Activated CD8-positive, alpha-beta memory T cell treated with anti-CD3 and anti-CD28 coated beads, Interleukin-2, amount 50 U/mL, for 48 hours (primary cell): ENCODE measurements at regions not wholly inside any gene's neighbourhood (a gene's known extent, or its start where the extent isn't known, plus 50 kb on each side); places are given as distances from the start of the nearest gene placed in this dataset.

Experiments used
- DNase-seq: peaks from one replicate; pipeline ENCODE4 v3.0.0-alpha.2; 2020

DNA sequence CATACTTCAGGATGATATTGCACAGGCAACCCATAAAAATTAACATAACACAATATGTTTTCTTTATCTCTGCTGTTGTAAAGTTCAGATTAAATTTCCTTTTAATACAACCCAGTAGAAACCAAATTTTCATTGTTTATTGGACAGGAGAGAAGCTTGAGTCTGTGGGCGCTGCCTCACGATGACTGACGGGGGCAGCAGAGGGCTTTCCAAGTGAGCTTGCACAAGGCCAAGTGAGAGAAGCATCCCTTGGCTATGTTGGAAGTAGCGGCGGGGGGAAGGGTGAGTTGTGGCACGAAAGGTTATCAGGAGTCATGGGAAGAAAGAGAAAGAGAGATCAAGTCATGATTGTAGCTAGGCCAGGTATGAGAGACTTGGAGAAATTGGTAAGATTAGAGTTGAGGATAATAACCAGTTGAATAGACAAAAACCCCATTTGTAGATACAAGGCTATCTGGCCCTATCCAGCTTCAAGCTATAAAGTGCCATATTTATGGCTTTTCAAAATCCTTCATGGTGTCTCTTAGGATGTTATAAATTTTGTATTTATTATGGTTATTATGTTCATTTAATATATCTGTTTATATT is 413.7 kb upstream of the FAM98A start:
- DNase-seq: peak; percentile 54

DNA sequence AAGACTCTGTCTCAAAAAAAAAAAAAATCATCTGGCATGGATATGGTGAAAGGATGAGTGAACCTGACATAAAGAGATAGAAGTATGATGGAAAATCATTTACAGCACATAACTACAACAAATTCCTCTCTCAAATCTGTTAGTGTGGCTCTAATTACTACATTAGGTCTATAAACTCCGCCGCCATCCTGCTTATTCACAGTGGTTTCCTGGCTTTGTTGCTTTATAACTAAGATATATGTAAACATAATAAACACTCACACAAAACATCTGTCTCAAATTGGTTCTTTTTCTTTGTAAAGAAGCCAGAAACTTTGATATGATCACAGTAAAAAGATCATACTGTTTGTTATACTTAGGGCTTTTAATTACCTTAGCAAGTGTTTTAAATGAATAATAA is 412.6 kb upstream of the FAM98A start:
- DNase-seq: no peak

GRCh38 chr2:34005901-34006300 is 406.8 kb upstream of the FAM98A start:
- DNase-seq: no peak

DNA sequence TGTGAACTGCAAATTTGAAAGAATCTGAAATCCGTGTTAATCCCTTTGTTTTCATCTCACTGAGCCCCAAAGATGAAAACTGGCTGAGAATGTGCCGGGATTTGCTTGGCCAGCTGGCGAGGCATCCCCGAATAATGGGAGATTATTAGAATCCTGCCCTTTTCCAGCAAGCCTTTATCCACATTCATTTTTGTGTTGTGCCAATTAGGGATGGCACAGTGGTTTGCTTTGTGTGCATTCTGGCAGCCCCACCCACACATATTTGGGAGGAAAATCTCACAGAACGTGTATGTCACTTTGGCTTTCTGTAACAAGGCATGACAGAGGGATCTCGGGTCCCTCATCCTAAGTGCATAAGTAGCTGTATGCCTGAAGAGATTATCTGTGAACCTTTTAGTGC is 405.8 kb upstream of the FAM98A start:
- no peak for DNase-seq

- DNase-seq: no peak
Measured at GRCh38 chr2:34003795-34004194, 404.7 kb upstream of the FAM98A start.

DNA sequence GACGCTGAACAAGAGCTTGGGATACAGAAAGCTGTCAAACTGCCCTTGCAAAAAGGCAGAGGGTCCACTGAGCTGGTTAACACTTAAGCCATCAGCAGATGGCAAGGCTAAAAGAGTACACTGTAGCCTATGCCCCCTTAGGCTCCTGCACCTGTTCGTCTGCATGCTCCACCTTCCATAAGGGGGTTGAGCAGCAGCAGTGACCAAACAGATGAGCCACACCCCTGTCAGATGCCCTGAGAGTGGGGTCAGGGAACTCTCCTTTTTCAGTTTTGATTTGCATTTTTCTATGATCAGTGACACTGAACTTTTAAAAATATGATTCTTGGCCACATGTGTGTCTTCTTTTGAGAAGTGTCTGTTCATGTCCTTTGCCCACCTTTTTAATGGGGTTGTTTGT is 402.5 kb upstream of the FAM98A start:
- no peak for DNase-seq

DNA sequence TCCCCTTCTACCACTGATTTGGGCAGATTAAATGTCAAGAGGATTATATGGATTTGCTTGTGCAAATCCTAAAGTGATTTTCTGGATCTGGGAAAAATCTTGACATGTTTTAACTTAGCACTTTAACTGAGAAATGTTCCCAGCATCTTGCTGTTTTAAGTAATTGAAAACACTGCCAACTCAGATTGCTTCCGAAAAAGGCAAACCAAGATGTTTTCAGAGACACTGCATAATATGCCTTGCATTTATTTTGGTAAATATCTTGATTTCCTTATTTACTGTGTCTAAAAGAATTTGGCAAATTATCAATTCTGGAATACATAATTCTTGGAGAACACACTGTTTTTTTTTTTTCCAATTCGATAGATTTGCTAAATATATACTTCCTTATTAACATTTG is 385.0 kb upstream of the FAM98A start:
- no peak for DNase-seq

- no peak for DNase-seq
Measured at GRCh38 chr2:33978471-33978870, 379.4 kb upstream of the FAM98A start.

- no peak for DNase-seq
Measured at GRCh38 chr2:33975498-33975897, 376.4 kb upstream of the FAM98A start.

DNA sequence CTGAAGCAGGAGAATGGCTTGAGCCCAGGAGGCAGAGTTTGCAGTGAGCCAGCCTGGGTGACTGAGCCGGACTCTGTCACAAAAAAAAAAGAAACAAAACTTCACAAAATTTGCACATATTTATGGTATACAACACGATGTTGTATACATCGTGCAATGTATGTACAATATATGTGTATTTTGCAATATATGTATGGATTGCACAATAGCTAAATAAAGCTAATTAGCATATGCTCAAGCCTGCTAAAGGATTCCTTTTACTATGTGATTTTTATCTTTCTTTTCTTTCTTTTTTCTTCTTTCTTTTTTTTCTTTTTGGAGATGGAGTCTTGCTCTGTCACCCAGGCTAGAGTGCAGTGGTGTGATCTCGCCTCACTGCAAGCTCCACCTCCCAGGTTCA is 368.0 kb upstream of the FAM98A start:
- DNase-seq: no peak

DNA sequence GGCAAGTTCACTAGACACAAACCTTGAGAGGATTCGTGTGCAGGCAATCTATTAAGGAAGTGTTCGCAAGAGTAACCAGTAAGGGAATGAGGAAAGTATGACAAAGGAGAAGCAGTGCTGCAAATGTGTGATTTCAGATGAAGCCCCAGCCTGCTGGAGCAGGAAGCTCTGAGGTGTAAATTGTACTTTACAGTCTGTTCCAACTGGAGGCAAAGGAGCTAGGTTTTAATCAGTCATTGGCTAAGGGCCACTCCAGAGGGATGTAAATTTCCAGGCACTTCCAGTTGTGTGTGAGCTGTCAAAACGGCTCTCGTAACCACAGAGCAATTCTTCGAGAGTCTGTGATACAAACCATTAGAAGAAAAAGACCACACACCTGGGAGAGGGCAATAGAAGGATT is 359.5 kb upstream of the FAM98A start:
- no peak for DNase-seq

DNA sequence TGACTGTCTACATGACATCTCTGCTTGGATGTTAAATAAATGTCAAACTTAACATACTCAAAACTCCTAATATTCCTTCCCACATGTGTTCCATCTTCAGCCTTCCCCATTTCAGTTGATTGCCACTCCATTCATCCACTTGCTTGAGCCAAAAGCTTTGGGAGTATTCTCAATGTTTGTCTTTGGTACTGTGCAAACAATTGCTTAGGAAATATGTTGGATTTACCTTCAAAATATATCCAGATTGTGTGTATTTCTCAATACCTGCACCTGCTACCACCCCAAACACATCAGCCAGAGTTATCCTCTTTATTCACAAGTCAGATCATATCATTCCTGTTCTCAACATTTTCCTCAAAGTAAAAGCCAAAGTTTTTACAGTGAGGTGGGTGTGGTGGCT is 350.3 kb upstream of the FAM98A start:
- no peak for DNase-seq

DNA sequence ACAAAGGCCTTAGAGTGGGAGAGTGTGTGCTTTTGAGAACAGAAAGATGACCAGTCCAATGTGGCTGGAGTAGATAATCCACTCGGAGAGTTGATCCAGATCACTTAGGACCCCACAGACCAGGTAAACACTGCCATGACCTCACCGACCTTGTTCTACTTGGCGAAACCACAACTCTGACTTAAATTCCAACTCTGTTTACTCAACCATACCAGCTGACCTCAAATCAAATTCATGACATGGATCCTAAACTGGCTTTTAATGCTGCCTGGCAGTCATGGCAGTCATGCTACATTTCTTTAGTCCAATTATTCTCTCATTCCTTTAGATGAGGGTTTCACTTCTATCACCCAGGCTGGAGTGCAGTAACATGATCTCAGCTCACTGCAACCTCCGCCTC is 347.1 kb upstream of the FAM98A start:
- DNase-seq: no peak

DNA sequence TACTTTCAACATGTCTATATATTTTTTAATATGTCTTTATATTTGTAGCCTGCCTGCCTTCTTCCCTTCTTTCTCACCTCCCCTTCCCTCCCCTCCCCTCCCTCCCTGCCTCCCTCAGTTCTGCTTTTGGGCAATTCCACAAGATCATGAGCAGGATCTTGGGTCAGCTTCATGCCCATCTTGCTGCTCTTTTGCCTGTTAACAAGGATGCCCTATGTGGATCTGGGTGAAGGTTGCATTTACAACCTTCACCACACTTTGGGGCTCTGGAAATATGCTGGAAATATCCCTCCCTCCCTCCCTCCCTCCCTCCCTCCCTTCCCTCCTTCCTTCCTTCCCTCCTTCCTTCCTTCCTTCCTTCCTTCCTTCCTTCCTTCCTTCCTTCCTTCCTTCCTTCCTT is 334.1 kb upstream of the FAM98A start:
- DNase-seq: no peak

DNA sequence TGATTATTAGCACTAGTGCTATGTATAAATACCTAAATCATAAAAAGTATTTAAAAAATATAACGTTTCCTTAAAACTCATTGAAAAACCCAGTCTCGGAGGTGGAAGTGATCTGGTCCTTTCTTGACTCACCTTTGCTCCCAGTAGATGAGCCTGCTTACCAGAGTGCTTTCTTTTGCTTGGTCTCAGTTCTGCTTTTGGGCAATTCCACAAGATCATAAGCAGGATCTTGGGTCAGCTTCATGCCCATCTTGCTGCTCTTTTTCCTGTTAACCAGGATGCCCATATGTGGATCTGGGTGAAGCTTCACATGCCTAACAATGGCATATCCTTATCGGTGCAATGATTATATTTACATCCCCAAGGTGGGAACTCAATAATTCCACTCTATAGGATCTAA is 332.1 kb upstream of the FAM98A start:
- DNase-seq: no peak

DNA sequence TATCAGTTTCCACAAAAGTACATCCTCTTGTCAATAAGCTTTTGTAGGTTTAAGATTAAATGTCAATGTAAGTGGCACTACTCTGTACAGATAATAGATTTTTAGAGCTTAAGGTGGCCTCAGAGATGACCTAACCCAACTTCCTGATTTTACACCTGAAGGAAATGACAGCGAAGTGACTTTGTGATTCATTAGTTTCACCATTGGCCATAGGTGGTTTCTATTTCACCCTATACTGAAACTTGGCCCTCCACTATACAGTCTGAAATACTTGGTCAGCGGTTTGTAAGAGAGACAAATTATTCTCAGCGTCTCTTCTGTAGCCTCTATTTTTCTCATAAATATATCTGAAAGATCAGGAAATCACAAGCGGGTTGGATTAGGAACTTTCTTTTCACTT is 330.4 kb upstream of the FAM98A start:
- no peak for DNase-seq

GRCh38 chr2:33927756-33928155 is 328.7 kb upstream of the FAM98A start:
- no peak for DNase-seq

- no peak for DNase-seq
Measured at GRCh38 chr2:33925311-33925710, 326.2 kb upstream of the FAM98A start.

DNA sequence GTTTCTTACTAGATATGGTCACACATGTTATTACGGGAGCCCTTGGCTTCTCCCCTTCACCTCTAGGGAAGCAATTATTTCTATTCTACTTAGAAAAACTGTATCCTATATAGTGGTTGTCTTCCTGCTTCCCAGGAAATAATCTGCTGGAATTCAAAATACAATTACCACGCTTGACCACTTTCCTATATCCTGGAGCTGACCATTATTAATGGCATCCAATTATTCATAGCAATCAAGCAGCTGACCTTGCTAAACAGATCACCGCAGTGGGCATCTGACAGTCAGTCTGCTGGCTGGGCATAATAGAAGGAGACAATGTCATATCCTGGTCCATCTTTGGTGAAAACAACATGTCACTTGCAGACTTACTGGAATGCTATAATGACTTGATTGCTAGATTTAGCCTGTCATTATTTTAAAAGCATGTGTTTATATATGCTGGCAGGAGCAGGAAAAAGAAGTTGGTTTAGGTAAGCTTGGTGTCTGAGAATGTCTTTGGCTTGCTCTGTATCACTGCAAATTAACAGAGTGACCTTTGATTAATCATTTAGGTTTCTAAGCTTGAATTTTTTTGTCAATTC is 325.6 kb upstream of the FAM98A start:
- DNase-seq: no peak

- DNase-seq: no peak
Measured at GRCh38 chr2:33917252-33917651, 318.2 kb upstream of the FAM98A start.

DNA sequence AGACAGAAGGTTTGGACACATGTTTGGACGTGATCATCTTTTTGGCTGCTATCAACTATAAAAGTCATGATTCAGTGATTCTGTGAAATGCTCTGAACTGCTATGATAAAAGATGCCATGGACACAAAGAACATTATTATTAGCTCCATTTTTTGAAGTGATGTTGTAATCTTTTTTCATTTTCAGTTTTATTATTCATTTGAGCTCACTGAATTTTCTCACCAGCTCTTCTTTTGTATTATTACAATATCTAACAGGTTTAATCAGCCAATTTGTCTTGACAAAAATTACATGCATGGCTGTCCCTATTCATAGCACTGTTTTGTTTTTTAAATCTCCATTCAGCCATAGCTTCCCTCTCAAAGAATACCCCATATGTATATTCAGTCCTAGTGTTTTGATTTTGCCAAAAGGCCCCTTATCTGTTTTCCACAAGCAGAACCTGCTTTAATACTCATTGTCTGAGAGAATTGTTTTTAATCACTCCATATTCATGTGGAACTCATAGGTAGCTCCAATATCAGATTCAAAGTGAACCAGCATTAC is 314.0 kb upstream of the FAM98A start:
- DNase-seq: no peak

GRCh38 chr2:33911327-33911726 is 312.2 kb upstream of the FAM98A start:
- DNase-seq: no peak

DNA sequence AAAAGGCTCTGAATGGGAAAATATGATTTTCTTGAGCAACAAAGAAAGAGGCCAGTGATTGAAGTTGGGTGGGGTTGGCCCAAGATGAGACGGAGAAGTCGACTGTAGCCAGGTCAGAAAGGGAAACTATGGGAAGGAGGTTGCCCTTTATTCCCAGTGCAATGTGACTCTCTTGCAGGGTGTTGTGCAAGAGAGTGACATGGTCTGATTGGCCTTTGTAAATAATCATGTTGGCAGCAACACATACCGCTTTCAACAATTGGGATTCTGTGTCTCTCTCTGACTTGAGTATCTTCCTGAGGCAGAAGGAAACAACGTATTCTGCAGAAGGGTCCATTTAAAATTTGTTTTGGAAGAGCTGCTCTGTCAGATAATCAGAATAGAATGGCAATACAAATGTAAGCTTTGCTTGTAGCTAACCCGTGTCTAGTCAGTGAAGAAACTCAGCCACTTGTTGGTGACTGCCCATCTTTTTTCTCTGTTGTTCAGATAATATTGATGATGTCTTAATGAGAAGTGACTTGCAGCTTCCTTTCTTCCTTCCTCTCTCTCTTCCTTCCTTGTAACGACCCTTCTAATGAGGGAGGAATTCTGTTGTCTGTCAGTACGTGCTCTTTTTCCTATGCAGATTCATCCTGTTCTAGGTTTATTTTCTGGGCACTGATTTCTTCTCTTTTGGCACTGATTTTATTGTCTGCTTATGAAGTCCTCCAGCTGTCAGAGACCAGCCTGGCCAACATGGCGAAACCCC is 311.0 kb upstream of the FAM98A start:
- DNase-seq: no peak

DNA sequence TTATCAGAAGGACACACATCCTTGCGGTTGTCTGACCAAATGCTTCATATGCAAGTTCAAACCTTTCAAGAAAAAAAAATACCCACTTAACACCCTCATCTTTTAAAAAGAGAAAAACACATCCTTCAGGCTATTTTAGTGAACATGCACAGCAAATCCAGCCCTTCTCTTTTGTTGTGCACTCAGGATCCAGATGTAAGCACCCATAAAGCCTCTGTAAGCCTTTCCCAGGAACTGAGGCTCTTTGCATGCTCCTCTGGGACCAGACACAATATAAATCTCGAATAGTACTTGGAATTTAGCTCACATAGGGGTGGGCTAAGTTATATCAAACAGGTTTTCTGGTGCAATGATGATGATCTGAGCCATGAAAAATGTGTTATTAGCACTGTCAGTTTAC is 308.8 kb upstream of the FAM98A start:
- DNase-seq: no peak
